ENCODE measurements at regions not wholly inside any gene's neighbourhood (a gene's known extent, or its start where the extent isn't known, plus 50 kb on each side); places are given as distances from the start of the nearest gene placed in this dataset.

GRCh38 chr10:130351466-130352290 is 215.5 kb downstream of the GLRX3 start:
- Histone ChIP-seq H4K8ac (ENCODE audit: low read length) (no peak overlapping the region), H3K79me1 (replicated peaks; ENCODE audit: low read length, poor library complexity, severe bottlenecking) (no peaks in the 10 kb centered on the region), H4K91ac (ENCODE audit: low read length) (no peak overlapping the region), H2BK5ac (ENCODE audit: low read depth, low read length, poor library complexity, severe bottlenecking) (no peak overlapping the region), H3K9me3 (ENCODE audit: control insufficient read depth, low read length) (peaks cover 13% of the 10 kb centered on the region), H3K27me3 (ENCODE audit: control insufficient read depth in 1 of 2, insufficient read depth in 1 of 2, low read length in 2 of 2) (no peaks in the 10 kb centered on the region), H3K4me3 (ENCODE audit: insufficient read depth in 1 of 2, low read depth in 1 of 2, low read length in 2 of 2) (no peak overlapping the region), H2AK5ac (ENCODE audit: low read length, severe bottlenecking) (no peak overlapping the region), H2BK12ac (ENCODE audit: low read length in 2 of 2) (no peak overlapping the region), H3K27ac (ENCODE audit: low read length, poor library complexity, severe bottlenecking) (no peak overlapping the region), H2AFZ (ENCODE audit: low read depth, low read length) (no peak overlapping the region), H3K9ac (ENCODE audit: low read length) (no peak overlapping the region), H2BK120ac (ENCODE audit: low read depth, low read length) (no peak overlapping the region), H3K36me3 (ENCODE audit: control insufficient read depth in 1 of 2, insufficient read depth in 2 of 2, low read depth in 1 of 2, low read length in 2 of 2) (no peaks in the 10 kb centered on the region), H3K4ac (ENCODE audit: low read depth in 1 of 2, low read length in 2 of 2) (no peak overlapping the region), H3K23ac (ENCODE audit: low read length in 2 of 2) (no peak overlapping the region), H2BK15ac (ENCODE audit: low read depth, poor library complexity, severe bottlenecking) (no peak overlapping the region), H3K4me1 (ENCODE audit: control insufficient read depth, insufficient read depth, low read depth, low read length) (no peaks in the 10 kb centered on the region), H3K18ac (ENCODE audit: low read depth in 1 of 2, low read length in 2 of 2) (no peak overlapping the region), H3K14ac (ENCODE audit: low read length in 2 of 2) (no peak overlapping the region), H3K4me2 (ENCODE audit: low read length, poor library complexity, severe bottlenecking) (no peak overlapping the region)
- WGBS: 79% methylated on average over 17 of the region's 17 CpGs
- no peak for DNase-seq

DNA sequence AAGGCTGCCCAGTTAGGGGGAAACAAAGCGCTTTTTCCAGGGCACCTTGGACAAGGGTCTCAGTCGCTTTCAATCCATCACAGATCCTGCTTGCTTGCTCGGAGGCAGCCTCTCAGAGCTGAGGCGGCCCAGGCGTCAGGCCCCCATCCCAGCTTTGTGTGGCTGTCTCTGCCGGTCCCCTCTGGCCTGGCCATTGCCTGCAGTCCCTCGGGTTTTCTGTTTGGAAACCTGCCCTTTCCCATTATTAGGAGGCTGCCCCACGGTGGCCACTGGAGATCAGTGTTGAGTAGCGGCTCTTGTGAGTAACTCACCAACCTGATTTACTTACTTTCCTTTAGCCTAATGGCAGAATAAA is 216.1 kb downstream of the GLRX3 start:
- Histone ChIP-seq H2AK5ac (ENCODE audit: low read length, severe bottlenecking) (no peak overlapping the region), H2BK120ac (ENCODE audit: low read depth, low read length) (no peak overlapping the region), H3K4me3 (ENCODE audit: insufficient read depth in 1 of 2, low read depth in 1 of 2, low read length in 2 of 2) (no peak overlapping the region), H3K23ac (ENCODE audit: low read length in 2 of 2) (no peak overlapping the region), H3K9ac (ENCODE audit: low read length) (no peak overlapping the region), H2BK5ac (ENCODE audit: low read depth, low read length, poor library complexity, severe bottlenecking) (no peak overlapping the region), H3K4ac (ENCODE audit: low read depth in 1 of 2, low read length in 2 of 2) (no peak overlapping the region), H3K27ac (ENCODE audit: low read length, poor library complexity, severe bottlenecking) (no peak overlapping the region), H4K8ac (ENCODE audit: low read length) (no peak overlapping the region), H2BK15ac (ENCODE audit: low read depth, poor library complexity, severe bottlenecking) (no peak overlapping the region), H3K4me1 (ENCODE audit: control insufficient read depth, insufficient read depth, low read depth, low read length) (no peaks in the 10 kb centered on the region), H3K4me2 (ENCODE audit: low read length, poor library complexity, severe bottlenecking) (no peak overlapping the region), H3K79me1 (replicated peaks; ENCODE audit: low read length, poor library complexity, severe bottlenecking) (no peaks in the 10 kb centered on the region), H3K14ac (ENCODE audit: low read length in 2 of 2) (no peak overlapping the region), H3K36me3 (ENCODE audit: control insufficient read depth in 1 of 2, insufficient read depth in 2 of 2, low read depth in 1 of 2, low read length in 2 of 2) (no peaks in the 10 kb centered on the region), H2BK12ac (ENCODE audit: low read length in 2 of 2) (no peak overlapping the region), H3K9me3 (ENCODE audit: control insufficient read depth, low read length) (peaks cover 7% of the 10 kb centered on the region), H2AFZ (ENCODE audit: low read depth, low read length) (no peak overlapping the region), H3K27me3 (ENCODE audit: control insufficient read depth in 1 of 2, insufficient read depth in 1 of 2, low read length in 2 of 2) (no peaks in the 10 kb centered on the region), H4K91ac (ENCODE audit: low read length) (no peak overlapping the region), H3K18ac (ENCODE audit: low read depth in 1 of 2, low read length in 2 of 2) (no peak overlapping the region)
- 66% methylated on average over 7 of the region's 9 CpGs for WGBS
- DNase-seq: no peak

GRCh38 chr10:130353928-130354572 is 217.9 kb downstream of the GLRX3 start:
- H3K4me3 ChIP-seq (ENCODE audit: insufficient read depth in 1 of 2, low read depth in 1 of 2, low read length in 2 of 2): no peak overlapping the region
- no peak overlapping the region for H3K23ac ChIP-seq (ENCODE audit: low read length in 2 of 2)
- no peak for DNase-seq
- H4K8ac ChIP-seq (ENCODE audit: low read length): no peak overlapping the region
- no peak overlapping the region for H2BK15ac ChIP-seq (ENCODE audit: low read depth, poor library complexity, severe bottlenecking)
- H3K4ac ChIP-seq (ENCODE audit: low read depth in 1 of 2, low read length in 2 of 2): no peak overlapping the region
- H3K36me3 ChIP-seq (ENCODE audit: control insufficient read depth in 1 of 2, insufficient read depth in 2 of 2, low read depth in 1 of 2, low read length in 2 of 2): no peaks in the 10 kb centered on the region
- H3K9me3 ChIP-seq (ENCODE audit: control insufficient read depth, low read length): no peaks in the 10 kb centered on the region
- H3K18ac ChIP-seq (ENCODE audit: low read depth in 1 of 2, low read length in 2 of 2): no peak overlapping the region
- no peak overlapping the region for H3K9ac ChIP-seq (ENCODE audit: low read length)
- H4K91ac ChIP-seq (ENCODE audit: low read length): no peak overlapping the region
- no peak overlapping the region for H3K14ac ChIP-seq (ENCODE audit: low read length in 2 of 2)
- H3K4me1 ChIP-seq (ENCODE audit: control insufficient read depth, insufficient read depth, low read depth, low read length): no peaks in the 10 kb centered on the region
- H2AK5ac ChIP-seq (ENCODE audit: low read length, severe bottlenecking): no peak overlapping the region
- no peak overlapping the region for H2AFZ ChIP-seq (ENCODE audit: low read depth, low read length)
- no peak overlapping the region for H3K4me2 ChIP-seq (ENCODE audit: low read length, poor library complexity, severe bottlenecking)
- H3K27ac ChIP-seq (ENCODE audit: low read length, poor library complexity, severe bottlenecking): no peak overlapping the region
- H2BK120ac ChIP-seq (ENCODE audit: low read depth, low read length): no peak overlapping the region
- H3K27me3 ChIP-seq (ENCODE audit: control insufficient read depth in 1 of 2, insufficient read depth in 1 of 2, low read length in 2 of 2): no peaks in the 10 kb centered on the region
- H2BK12ac ChIP-seq (ENCODE audit: low read length in 2 of 2): no peak overlapping the region
- 81% methylated on average over 10 of the region's 10 CpGs for WGBS
- H3K79me1 ChIP-seq (replicated peaks; ENCODE audit: low read length, poor library complexity, severe bottlenecking): no peaks in the 10 kb centered on the region
- no peak overlapping the region for H2BK5ac ChIP-seq (ENCODE audit: low read depth, low read length, poor library complexity, severe bottlenecking)

- Histone ChIP-seq H3K9ac (ENCODE audit: low read length) (no peak overlapping the region), H3K18ac (ENCODE audit: low read depth in 1 of 2, low read length in 2 of 2) (no peak overlapping the region), H3K4me2 (ENCODE audit: low read length, poor library complexity, severe bottlenecking) (no peak overlapping the region), H3K14ac (ENCODE audit: low read length in 2 of 2) (no peak overlapping the region), H4K91ac (ENCODE audit: low read length) (no peak overlapping the region), H3K4me1 (ENCODE audit: control insufficient read depth, insufficient read depth, low read depth, low read length) (no peaks in the 10 kb centered on the region), H2AK5ac (ENCODE audit: low read length, severe bottlenecking) (no peak overlapping the region), H2BK15ac (ENCODE audit: low read depth, poor library complexity, severe bottlenecking) (no peak overlapping the region), H3K36me3 (ENCODE audit: control insufficient read depth in 1 of 2, insufficient read depth in 2 of 2, low read depth in 1 of 2, low read length in 2 of 2) (no peaks in the 10 kb centered on the region), H3K4ac (ENCODE audit: low read depth in 1 of 2, low read length in 2 of 2) (no peak overlapping the region), H3K23ac (ENCODE audit: low read length in 2 of 2) (no peak overlapping the region), H3K9me3 (ENCODE audit: control insufficient read depth, low read length) (no peaks in the 10 kb centered on the region), H3K27ac (ENCODE audit: low read length, poor library complexity, severe bottlenecking) (no peak overlapping the region), H3K79me1 (replicated peaks; ENCODE audit: low read length, poor library complexity, severe bottlenecking) (no peaks in the 10 kb centered on the region), H2AFZ (ENCODE audit: low read depth, low read length) (no peak overlapping the region), H3K27me3 (ENCODE audit: control insufficient read depth in 1 of 2, insufficient read depth in 1 of 2, low read length in 2 of 2) (no peaks in the 10 kb centered on the region), H2BK5ac (ENCODE audit: low read depth, low read length, poor library complexity, severe bottlenecking) (no peak overlapping the region), H3K4me3 (ENCODE audit: insufficient read depth in 1 of 2, low read depth in 1 of 2, low read length in 2 of 2) (no peak overlapping the region), H4K8ac (ENCODE audit: low read length) (no peak overlapping the region), H2BK120ac (ENCODE audit: low read depth, low read length) (no peak overlapping the region), H2BK12ac (ENCODE audit: low read length in 2 of 2) (no peak overlapping the region)
- 82% methylated on average over 8 of the region's 8 CpGs for WGBS
- no peak for DNase-seq
Observed at GRCh38 chr10:130354573-130354954, 218.4 kb downstream of the GLRX3 start.
